GM23338 (cell line): ENCODE measurements at regions not wholly inside any gene's neighbourhood (a gene's known extent, or its start where the extent isn't known, plus 50 kb on each side); places are given as distances from the start of the nearest gene placed in this dataset.

Source experiments
- CREB1 ChIP-seq: fragments of 250-450 bp; sonication (Bioruptor Pico); IDR thresholded peaks from 2 replicates; pipeline ENCODE4 v1.5.0; 2020; ENCODE audit warnings: low read depth, mild to moderate bottlenecking, moderate library complexity
- EZH2 ChIP-seq: fragments of 200-600 bp; sonication (generic); IDR thresholded peaks from one replicate; pipeline ENCODE4 v1.8.0; 2017; ENCODE audit warnings: antibody characterized with exemption, mild to moderate bottlenecking, low read depth; ENCODE audit not compliant: unreplicated experiment
- EZH2phosphoT487 ChIP-seq: fragments of 200-600 bp; sonication (generic); IDR thresholded peaks from one replicate; pipeline ENCODE4 v1.8.1; 2018; ENCODE audit warnings: antibody characterized with exemption; ENCODE audit not compliant: unreplicated experiment
- JUNB ChIP-seq: IDR thresholded peaks from one replicate; pipeline ENCODE4 v1.6.1; 2016; ENCODE audit warnings: antibody characterized with exemption; ENCODE audit not compliant: unreplicated experiment
- POLR2AphosphoS5 ChIP-seq: IDR thresholded peaks from 2 replicates; pipeline ENCODE4 v1.6.1; 2016; ENCODE audit warnings: antibody characterized with exemption, low read depth
- STAT1 ChIP-seq: IDR thresholded peaks from one replicate; pipeline ENCODE4 v1.6.1; 2016; ENCODE audit warnings: antibody characterized with exemption; ENCODE audit not compliant: unreplicated experiment
- ZNF114 ChIP-seq: fragments of 250-450 bp; sonication (Bioruptor Pico); IDR thresholded peaks from 2 replicates; pipeline ENCODE4 v1.5.0; 2020; ENCODE audit warnings: mild to moderate bottlenecking, moderate library complexity
- ZNF331 ChIP-seq: fragments of 250-450 bp; sonication (Bioruptor Pico); IDR thresholded peaks from 2 replicates; pipeline ENCODE4 v1.5.0; 2020; ENCODE audit warnings: low read depth, mild to moderate bottlenecking, moderate library complexity
- TF ChIP-seq, protein P1 (sequence below): IDR thresholded peaks from one replicate; pipeline ENCODE4 v1.6.1; 2018; ENCODE audit warnings: antibody characterized with exemption; ENCODE audit not compliant: unreplicated experiment
- TF ChIP-seq, protein P2 (sequence below), 2 experiments: fragments of 200-600 bp in 1 of 2; sonication (generic) in 1 of 2; conservative IDR thresholded peaks; 2 replicates each; pipeline versions ENCODE4 v1.5.1 to v1.6.1; 2016 to 2017; ENCODE audit warnings: antibody characterized with exemption in 2 of 2, low read depth in 2 of 2, mild to moderate bottlenecking in 2 of 2, moderate library complexity in 1 of 2
- TF ChIP-seq, protein P3 (sequence below): fragments of 250-450 bp; sonication (Bioruptor Pico); IDR thresholded peaks from 2 replicates; pipeline ENCODE4 v1.5.0; 2020; ENCODE audit warnings: mild to moderate bottlenecking, moderate library complexity
- TF ChIP-seq, protein P4 (sequence below): IDR thresholded peaks from 2 replicates; pipeline ENCODE4 v1.6.1; 2016; ENCODE audit warnings: antibody characterized with exemption

DNA sequence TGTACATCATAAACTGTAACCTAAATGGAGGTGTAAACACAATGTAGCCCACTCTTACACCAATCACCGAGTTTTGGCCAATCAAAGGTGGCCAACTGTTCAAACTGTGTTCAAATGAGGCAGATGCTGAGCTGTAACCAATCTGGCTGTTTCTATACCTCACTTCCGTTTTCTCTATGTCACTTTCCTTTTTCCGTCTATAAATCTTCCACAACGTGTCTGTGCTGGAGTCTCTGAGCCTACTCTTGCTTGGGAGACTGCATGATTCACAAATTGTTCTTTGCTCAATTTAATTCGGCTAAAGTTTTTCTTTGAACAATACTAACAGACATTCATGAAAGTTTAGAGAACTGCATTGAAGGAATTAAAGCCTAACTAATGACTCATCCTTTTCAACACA lies 547.1 kb upstream of the USP15 start:
- TF ChIP-seq, protein P1, sequence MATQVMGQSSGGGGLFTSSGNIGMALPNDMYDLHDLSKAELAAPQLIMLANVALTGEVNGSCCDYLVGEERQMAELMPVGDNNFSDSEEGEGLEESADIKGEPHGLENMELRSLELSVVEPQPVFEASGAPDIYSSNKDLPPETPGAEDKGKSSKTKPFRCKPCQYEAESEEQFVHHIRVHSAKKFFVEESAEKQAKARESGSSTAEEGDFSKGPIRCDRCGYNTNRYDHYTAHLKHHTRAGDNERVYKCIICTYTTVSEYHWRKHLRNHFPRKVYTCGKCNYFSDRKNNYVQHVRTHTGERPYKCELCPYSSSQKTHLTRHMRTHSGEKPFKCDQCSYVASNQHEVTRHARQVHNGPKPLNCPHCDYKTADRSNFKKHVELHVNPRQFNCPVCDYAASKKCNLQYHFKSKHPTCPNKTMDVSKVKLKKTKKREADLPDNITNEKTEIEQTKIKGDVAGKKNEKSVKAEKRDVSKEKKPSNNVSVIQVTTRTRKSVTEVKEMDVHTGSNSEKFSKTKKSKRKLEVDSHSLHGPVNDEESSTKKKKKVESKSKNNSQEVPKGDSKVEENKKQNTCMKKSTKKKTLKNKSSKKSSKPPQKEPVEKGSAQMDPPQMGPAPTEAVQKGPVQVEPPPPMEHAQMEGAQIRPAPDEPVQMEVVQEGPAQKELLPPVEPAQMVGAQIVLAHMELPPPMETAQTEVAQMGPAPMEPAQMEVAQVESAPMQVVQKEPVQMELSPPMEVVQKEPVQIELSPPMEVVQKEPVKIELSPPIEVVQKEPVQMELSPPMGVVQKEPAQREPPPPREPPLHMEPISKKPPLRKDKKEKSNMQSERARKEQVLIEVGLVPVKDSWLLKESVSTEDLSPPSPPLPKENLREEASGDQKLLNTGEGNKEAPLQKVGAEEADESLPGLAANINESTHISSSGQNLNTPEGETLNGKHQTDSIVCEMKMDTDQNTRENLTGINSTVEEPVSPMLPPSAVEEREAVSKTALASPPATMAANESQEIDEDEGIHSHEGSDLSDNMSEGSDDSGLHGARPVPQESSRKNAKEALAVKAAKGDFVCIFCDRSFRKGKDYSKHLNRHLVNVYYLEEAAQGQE = no peak
- TF ChIP-seq, protein P2, sequence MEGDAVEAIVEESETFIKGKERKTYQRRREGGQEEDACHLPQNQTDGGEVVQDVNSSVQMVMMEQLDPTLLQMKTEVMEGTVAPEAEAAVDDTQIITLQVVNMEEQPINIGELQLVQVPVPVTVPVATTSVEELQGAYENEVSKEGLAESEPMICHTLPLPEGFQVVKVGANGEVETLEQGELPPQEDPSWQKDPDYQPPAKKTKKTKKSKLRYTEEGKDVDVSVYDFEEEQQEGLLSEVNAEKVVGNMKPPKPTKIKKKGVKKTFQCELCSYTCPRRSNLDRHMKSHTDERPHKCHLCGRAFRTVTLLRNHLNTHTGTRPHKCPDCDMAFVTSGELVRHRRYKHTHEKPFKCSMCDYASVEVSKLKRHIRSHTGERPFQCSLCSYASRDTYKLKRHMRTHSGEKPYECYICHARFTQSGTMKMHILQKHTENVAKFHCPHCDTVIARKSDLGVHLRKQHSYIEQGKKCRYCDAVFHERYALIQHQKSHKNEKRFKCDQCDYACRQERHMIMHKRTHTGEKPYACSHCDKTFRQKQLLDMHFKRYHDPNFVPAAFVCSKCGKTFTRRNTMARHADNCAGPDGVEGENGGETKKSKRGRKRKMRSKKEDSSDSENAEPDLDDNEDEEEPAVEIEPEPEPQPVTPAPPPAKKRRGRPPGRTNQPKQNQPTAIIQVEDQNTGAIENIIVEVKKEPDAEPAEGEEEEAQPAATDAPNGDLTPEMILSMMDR (conservative IDR thresholded peaks at IDR 0.05; ENCODE audit: low read depth in 2 of 2) = no peak
- TF ChIP-seq POLR2AphosphoS5 = no peak
- no peak for TF ChIP-seq EZH2
- TF ChIP-seq, protein P3, sequence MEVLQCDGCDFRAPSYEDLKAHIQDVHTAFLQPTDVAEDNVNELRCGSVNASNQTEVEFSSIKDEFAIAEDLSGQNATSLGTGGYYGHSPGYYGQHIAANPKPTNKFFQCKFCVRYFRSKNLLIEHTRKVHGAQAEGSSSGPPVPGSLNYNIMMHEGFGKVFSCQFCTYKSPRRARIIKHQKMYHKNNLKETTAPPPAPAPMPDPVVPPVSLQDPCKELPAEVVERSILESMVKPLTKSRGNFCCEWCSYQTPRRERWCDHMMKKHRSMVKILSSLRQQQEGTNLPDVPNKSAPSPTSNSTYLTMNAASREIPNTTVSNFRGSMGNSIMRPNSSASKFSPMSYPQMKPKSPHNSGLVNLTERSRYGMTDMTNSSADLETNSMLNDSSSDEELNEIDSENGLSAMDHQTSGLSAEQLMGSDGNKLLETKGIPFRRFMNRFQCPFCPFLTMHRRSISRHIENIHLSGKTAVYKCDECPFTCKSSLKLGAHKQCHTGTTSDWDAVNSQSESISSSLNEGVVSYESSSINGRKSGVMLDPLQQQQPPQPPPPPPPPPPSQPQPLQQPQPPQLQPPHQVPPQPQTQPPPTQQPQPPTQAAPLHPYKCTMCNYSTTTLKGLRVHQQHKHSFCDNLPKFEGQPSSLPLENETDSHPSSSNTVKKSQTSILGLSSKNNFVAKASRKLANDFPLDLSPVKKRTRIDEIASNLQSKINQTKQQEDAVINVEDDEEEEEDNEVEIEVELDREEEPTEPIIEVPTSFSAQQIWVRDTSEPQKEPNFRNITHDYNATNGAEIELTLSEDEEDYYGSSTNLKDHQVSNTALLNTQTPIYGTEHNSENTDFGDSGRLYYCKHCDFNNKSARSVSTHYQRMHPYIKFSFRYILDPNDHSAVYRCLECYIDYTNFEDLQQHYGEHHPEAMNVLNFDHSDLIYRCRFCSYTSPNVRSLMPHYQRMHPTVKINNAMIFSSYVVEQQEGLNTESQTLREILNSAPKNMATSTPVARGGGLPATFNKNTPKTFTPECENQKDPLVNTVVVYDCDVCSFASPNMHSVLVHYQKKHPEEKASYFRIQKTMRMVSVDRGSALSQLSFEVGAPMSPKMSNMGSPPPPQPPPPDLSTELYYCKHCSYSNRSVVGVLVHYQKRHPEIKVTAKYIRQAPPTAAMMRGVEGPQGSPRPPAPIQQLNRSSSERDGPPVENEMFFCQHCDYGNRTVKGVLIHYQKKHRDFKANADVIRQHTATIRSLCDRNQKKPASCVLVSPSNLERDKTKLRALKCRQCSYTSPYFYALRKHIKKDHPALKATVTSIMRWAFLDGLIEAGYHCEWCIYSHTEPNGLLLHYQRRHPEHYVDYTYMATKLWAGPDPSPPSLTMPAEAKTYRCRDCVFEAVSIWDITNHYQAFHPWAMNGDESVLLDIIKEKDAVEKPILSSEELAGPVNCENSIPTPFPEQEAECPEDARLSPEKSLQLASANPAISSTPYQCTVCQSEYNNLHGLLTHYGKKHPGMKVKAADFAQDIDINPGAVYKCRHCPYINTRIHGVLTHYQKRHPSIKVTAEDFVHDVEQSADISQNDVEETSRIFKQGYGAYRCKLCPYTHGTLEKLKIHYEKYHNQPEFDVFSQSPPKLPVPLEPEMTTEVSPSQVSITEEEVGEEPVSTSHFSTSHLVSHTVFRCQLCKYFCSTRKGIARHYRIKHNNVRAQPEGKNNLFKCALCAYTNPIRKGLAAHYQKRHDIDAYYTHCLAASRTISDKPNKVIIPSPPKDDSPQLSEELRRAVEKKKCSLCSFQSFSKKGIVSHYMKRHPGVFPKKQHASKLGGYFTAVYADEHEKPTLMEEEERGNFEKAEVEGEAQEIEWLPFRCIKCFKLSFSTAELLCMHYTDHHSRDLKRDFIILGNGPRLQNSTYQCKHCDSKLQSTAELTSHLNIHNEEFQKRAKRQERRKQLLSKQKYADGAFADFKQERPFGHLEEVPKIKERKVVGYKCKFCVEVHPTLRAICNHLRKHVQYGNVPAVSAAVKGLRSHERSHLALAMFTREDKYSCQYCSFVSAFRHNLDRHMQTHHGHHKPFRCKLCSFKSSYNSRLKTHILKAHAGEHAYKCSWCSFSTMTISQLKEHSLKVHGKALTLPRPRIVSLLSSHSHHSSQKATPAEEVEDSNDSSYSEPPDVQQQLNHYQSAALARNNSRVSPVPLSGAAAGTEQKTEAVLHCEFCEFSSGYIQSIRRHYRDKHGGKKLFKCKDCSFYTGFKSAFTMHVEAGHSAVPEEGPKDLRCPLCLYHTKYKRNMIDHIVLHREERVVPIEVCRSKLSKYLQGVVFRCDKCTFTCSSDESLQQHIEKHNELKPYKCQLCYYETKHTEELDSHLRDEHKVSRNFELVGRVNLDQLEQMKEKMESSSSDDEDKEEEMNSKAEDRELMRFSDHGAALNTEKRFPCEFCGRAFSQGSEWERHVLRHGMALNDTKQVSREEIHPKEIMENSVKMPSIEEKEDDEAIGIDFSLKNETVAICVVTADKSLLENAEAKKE (CRISPR knock-in tag) = no peak
- TF ChIP-seq JUNB = no peak
- no peak for TF ChIP-seq EZH2phosphoT487
- TF ChIP-seq ZNF331 = no peak
- TF ChIP-seq, protein P4, sequence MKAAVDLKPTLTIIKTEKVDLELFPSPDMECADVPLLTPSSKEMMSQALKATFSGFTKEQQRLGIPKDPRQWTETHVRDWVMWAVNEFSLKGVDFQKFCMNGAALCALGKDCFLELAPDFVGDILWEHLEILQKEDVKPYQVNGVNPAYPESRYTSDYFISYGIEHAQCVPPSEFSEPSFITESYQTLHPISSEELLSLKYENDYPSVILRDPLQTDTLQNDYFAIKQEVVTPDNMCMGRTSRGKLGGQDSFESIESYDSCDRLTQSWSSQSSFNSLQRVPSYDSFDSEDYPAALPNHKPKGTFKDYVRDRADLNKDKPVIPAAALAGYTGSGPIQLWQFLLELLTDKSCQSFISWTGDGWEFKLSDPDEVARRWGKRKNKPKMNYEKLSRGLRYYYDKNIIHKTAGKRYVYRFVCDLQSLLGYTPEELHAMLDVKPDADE = no peak
- TF ChIP-seq STAT1 = no peak
- no peak for TF ChIP-seq ZNF114
- no peak for TF ChIP-seq CREB1
